ENCODE measurements at regions not wholly inside any gene's neighbourhood (a gene's known extent, or its start where the extent isn't known, plus 50 kb on each side); places are given as distances from the start of the nearest gene placed in this dataset.
A peak's percentile ranks its signal among the peaks of the same experiment; 100 is the strongest.

GRCh38 chr6:101088594-101088993 lies 207.5 kb upstream of the ASCC3 start:
- DNase-seq (ENCODE audit: low read depth, low spot score) (no peak), ATAC-seq (no peak)
- Histone ChIP-seq H4K20me1 (ENCODE audit: insufficient read depth) (no peaks in the 10 kb centered on the region), H3K9me2 (ENCODE audit: insufficient read depth) (no peaks in the 10 kb centered on the region), H3K79me2 (ENCODE audit: insufficient read depth, low read length) (no peaks in the 10 kb centered on the region), H3K9ac (ENCODE audit: low read length) (no peak overlapping the region), H3K36me3 (ENCODE audit: control insufficient read depth in 1 of 2, insufficient read depth in 2 of 2, low read length in 2 of 2) (no peaks in the 10 kb centered on the region), H3K4me1 (ENCODE audit: control insufficient read depth in 1 of 2, insufficient read depth in 2 of 2, low read length in 2 of 2) (peaks cover 0 to 5% of the 10 kb centered on the region in 2 experiments; a peak in 3 of 4 replicates), H3K27me3 (ENCODE audit: insufficient read depth, low read length) (no peaks in the 10 kb centered on the region), H3K4me3 (replicated peaks in 1 of 2; ENCODE audit: low read depth in 1 of 2, low read length in 2 of 2) (no peak overlapping the region), H3K27ac (ENCODE audit: low read depth, low read length) (no peak overlapping the region), H3K4me2 (ENCODE audit: low read length) (no peak overlapping the region), H2AFZ (ENCODE audit: low read depth, low read length, poor library complexity, severe bottlenecking) (peak overlapping the region; percentile 28), H3K9me3 (ENCODE audit: control insufficient read depth in 1 of 2, insufficient read depth in 1 of 2, low read depth in 1 of 2, low read length in 2 of 2) (no peaks in the 10 kb centered on the region)
- BruUV-seq (replicated peaks) = no TSS peak
- intact Hi-C loops (cut with micrococcal nuclease) = no loop called here
- ChIA-PET POLR2A (no interaction called here), RAD21 (ENCODE audit: low non-redundant PET in 1 of 2, low total read pairs in 2 of 2, uncharacterized antibody in 2 of 2, unreplicated experiment in 2 of 2) (no interaction called here), CTCF (no interaction called here)
- TF ChIP-seq ZFX (IDR thresholded peaks at IDR 0.05) (no peak), CTCF (IDR thresholded peaks at IDR 0.05 in 2 of 3, conservative IDR thresholded peaks at IDR 0.05 in 1 of 3; ENCODE audit: borderline replicate concordance in 1 of 3, insufficient read depth in 1 of 3, low read depth in 2 of 3, low read length in 2 of 3) (no peak), TCF7L2 (IDR thresholded peaks at IDR 0.05; ENCODE audit: borderline replicate concordance, extremely low read depth, insufficient read depth, insufficient read length) (no peak), FOSL1 (IDR thresholded peaks at IDR 0.05; ENCODE audit: low read depth) (no peak), REST (IDR thresholded peaks at IDR 0.05; ENCODE audit: low read depth) (no peak), CEBPB (IDR thresholded peaks at IDR 0.05; ENCODE audit: low read depth) (no peak), POLR2A (IDR thresholded peaks at IDR 0.05; ENCODE audit: borderline replicate concordance, extremely low read depth, insufficient read depth, insufficient read length) (no peak), RAD21 (IDR thresholded peaks at IDR 0.05; ENCODE audit: low read depth) (no peak), SP1 (IDR thresholded peaks at IDR 0.05; ENCODE audit: low read depth) (no peak), CBX3 (IDR thresholded peaks at IDR 0.05; ENCODE audit: low read depth) (no peak), EZH2 (IDR thresholded peaks at IDR 0.05) (no peak), EGR1 (IDR thresholded peaks at IDR 0.05; ENCODE audit: low read depth) (no peak), ZNF274 (IDR thresholded peaks at IDR 0.05; ENCODE audit: low read depth, low read length) (no peak), SRF (IDR thresholded peaks at IDR 0.05; ENCODE audit: low read depth) (no peak), SIN3A (IDR thresholded peaks at IDR 0.05; ENCODE audit: low read depth) (no peak), POLR2AphosphoS5 (IDR thresholded peaks at IDR 0.05; ENCODE audit: low read depth, low read length) (no peak), ELF1 (IDR thresholded peaks at IDR 0.05; ENCODE audit: borderline replicate concordance, low read depth) (no peak)
- TF ChIP-seq, protein P1, sequence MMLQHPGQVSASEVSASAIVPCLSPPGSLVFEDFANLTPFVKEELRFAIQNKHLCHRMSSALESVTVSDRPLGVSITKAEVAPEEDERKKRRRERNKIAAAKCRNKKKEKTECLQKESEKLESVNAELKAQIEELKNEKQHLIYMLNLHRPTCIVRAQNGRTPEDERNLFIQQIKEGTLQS (IDR thresholded peaks at IDR 0.05) = no peak
- TF ChIP-seq, protein P2, sequence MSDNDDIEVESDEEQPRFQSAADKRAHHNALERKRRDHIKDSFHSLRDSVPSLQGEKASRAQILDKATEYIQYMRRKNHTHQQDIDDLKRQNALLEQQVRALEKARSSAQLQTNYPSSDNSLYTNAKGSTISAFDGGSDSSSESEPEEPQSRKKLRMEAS (IDR thresholded peaks at IDR 0.05) = no peak

All from HCT116 (cell line).